NCI-H1417 treated with DMSO at 0.1 percent for 48 hours (cell line): ENCODE measurements at regions not wholly inside any gene's neighbourhood (a gene's known extent, or its start where the extent isn't known, plus 50 kb on each side); places are given as distances from the start of the nearest gene placed in this dataset.
"Not testable (repeated sequence)": the region's sequence is repeated elsewhere in the genome, so short reads cannot be mapped to it uniquely, and the experiment has no call there.

Experiments used
- DNase-seq: peaks from one replicate; lab custom pipeline; 2025; lab: John Stamatoyannopoulos, UW

- DNase-seq = no peak
These were observed 63.6 kb upstream of the HGF start for GRCh38 chr7:81833401-81833800.

DNA sequence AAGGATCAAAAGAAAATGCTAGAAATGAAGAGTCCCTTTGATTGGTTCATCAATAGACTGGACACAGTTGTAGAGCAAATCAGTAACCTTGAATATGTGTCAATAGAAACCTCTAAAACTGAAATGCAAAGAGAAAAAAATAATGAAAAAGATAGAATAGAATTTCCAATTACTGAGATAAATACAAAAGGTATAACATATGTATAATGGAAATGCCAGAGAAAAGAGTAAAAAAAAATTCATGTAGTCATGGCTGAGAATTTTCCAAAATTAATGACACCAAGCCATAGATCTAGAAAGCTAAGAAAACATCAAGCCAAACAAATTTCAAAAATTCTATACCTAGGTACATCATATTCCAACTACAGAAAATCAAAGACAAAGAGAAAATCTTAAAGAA, 62.0 kb upstream of the HGF start:
- DNase-seq = no peak

GRCh38 chr7:81829511-81829910, 59.7 kb upstream of the HGF start:
- not testable (repeated sequence) for DNase-seq

GRCh38 chr7:81822811-81823210, 53.0 kb upstream of the HGF start:
- no peak for DNase-seq

GRCh38 chr7:81819861-81820260, 50.0 kb upstream of the HGF start:
- DNase-seq = no peak
